ENCODE measurements at regions not wholly inside any gene's neighbourhood (a gene's known extent, or its start where the extent isn't known, plus 50 kb on each side); places are given as distances from the start of the nearest gene placed in this dataset.

GRCh38 chr11:45092404-45092785, 54.0 kb upstream of the PRDM11 start:
- DNase-seq = no peak

DNA sequence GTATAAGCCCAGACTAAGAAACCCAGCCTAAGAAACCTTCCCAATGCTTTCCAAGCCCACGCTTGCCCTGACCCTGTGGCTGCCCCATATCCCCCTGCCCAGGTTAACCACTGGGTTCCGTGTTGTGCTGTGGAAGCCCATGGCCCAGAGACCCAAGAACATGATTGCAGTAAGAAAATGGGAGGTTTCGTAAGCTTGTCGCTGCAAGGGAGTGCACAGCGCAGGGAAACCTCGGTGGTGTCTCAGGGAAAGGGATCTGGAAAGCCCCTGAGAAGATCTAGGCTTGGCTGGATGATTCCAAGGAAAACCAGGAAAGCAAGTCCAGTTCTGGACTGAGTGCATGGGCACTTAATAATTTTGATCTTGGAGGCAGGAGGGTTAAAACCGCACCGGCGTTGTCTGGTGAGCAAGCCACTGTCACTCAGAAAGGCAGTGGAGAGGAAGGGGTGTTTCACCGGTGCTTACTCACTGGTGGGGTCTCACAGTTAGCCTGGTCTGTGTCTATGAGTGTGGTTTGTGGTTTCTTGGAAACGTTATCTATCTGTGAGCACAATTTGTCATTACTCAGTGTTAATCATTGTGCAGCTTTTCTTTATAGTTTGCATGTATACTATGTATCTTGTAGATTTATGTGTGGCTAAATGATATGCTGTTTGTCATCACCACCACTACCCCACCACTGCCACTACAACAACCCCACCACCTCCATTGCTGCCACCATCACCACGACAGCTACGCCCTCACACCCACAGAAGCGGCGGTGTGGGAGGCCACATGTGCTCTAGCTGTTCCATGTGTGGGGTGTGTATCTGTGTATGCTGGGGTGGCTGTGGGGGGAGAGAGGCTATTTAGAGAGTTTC, 53.3 kb upstream of the PRDM11 start:
- no peak for DNase-seq

GRCh38 chr11:45093761-45094455, 52.5 kb upstream of the PRDM11 start:
- DNase-seq = no peak

DNA sequence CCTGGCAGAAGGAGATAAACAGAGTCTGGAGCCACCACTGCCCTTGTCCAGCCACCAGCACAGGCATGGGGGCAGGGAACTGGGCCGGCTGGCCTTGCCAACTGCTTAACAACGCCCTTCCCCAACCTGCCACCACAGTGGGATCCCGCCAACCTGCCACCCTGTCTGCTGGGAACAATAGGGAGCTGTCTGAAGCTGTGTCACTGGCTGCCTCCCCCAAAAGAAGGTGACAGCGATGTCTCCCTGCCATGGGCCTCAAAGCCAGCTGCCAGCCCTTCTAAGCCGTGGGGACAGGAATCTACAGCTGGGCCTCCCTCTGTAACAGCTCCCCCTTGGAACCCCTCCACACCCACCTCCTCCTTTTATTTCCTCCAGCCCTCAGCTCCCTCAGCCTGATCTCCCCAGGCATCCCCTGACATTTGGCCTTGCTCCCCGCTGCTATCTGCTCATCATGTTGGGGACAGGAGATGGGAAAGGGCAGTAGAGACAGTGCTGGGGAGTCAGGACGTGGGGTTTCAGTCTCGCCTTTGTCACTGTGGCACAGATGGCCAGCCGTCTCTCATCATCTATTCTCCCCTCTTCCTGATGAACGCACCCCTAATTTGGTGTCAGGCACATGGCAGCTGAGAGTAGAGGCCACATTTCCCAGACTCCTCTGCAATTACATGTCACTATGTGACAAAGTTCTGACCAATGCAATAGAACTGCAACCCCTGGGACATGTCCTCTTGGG, 51.3 kb upstream of the PRDM11 start:
- DNase-seq = no peak

DNA sequence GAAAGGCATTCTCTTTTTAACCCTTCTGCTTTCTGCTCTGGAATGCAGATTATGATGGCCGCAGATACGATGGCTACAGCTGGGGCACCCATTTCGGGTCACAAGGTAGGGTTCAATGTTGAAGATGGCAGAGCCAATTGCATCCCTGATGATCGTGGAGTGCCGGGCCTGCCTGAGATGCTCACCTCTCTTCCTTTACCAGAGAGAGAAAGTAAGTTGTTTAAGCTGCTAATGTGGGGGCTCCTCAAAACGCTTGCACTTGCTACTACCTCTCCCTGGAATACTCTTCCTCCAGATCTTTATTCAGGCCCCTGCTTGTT, 50.8 kb upstream of the PRDM11 start:
- DNase-seq = no peak

DNA sequence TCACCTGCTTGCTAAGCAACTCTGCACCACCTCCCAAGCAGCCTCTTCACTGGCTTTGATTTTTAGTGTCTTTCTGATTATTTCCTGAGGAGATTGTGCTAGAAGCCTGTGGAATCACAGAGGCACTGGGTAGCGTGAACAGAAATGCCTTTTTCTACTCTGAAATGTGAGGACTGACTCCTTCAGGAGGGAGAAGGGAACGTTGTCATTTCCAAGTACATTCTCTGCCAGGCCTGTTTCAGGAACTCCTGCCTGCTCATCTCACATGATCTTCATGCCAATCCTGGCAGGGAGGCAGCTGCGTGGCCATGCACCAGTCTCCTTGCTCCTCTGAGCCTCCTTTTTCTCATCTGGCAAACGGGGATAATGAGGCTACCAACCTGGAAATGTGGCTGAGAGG, 49.8 kb upstream of the PRDM11 start:
- DNase-seq = no peak

All from NCI-H187 (cell line).